Spleen (tissue), 7 donors: ENCODE measurements at regions not wholly inside any gene's neighbourhood (a gene's known extent, or its start where the extent isn't known, plus 50 kb on each side); places are given as distances from the start of the nearest gene placed in this dataset.

Source experiments
- POLR2A ChIP-seq, 3 donors: fragments of 450-650 bp; IDR thresholded peaks; one replicate each; pipeline ENCODE4 v1.5.1; 2017; ENCODE audit warnings: antibody characterized with exemption in 3 of 3, mild to moderate bottlenecking in 1 of 3
- TF ChIP-seq, protein P1 (sequence below), 11 experiments: fragments of 200-600 bp in 7 of 11; fragments of 450-650 bp in 4 of 11; sonication (generic) in 4 of 11; IDR thresholded peaks in 8 of 11; conservative IDR thresholded peaks in 3 of 11; 1 replicate in 7 of 11; 2 replicates in 4 of 11; pipeline versions ENCODE4 v1.4.0 to v1.8.0; 2016 to 2021; ENCODE audit warnings: antibody characterized with exemption in 11 of 11, inconsistent platforms in 4 of 11, mild to moderate bottlenecking in 1 of 11
- donor health status: DM: no; HTN: no; CAD: no; lungs with moderate emphysema.
- donor health status: DM: no; HTN: no; CAD: no.
- donor health status: DM: no; HTN: no; CAD: no.

DNA sequence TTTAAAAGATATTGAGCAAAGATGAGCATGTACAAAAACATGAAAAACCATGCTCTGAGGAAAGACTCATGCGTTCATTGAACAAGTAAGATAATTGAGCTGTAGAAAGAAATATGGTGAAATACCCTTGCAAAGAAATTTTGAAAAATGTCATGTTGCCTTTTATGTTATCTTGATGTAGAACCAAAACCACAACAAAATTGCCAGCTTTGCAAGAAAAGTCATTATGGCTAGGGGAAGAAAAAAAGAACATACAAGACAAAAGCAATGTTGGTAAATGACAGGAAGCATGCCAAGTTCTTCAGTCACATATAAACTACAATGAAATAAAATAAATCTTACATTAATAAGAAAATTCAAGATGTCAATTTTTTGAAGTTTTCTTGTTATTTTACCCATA is 368.0 kb downstream of the IRX1 start:
- TF ChIP-seq, protein P1, sequence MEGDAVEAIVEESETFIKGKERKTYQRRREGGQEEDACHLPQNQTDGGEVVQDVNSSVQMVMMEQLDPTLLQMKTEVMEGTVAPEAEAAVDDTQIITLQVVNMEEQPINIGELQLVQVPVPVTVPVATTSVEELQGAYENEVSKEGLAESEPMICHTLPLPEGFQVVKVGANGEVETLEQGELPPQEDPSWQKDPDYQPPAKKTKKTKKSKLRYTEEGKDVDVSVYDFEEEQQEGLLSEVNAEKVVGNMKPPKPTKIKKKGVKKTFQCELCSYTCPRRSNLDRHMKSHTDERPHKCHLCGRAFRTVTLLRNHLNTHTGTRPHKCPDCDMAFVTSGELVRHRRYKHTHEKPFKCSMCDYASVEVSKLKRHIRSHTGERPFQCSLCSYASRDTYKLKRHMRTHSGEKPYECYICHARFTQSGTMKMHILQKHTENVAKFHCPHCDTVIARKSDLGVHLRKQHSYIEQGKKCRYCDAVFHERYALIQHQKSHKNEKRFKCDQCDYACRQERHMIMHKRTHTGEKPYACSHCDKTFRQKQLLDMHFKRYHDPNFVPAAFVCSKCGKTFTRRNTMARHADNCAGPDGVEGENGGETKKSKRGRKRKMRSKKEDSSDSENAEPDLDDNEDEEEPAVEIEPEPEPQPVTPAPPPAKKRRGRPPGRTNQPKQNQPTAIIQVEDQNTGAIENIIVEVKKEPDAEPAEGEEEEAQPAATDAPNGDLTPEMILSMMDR (IDR thresholded peaks at IDR 0.05 in 8 of 11, conservative IDR thresholded peaks at IDR 0.05 in 3 of 11), result no peak
- no peak for TF ChIP-seq POLR2A (IDR thresholded peaks at IDR 0.05)
